WERI-Rb-1 (cell line): ENCODE measurements at regions not wholly inside any gene's neighbourhood (a gene's known extent, or its start where the extent isn't known, plus 50 kb on each side); places are given as distances from the start of the nearest gene placed in this dataset.

Experiments
- DNase-seq: peaks from one replicate; pipeline ENCODE4 v3.0.0-alpha.2; 2020
- H3K27ac ChIP-seq: fragments of 250-450 bp; sonication (Bioruptor Pico); 2 replicates; pipeline ENCODE4 v1.5.1; 2020; ENCODE audit warnings: mild to moderate bottlenecking, moderate library complexity
- H3K27me3 ChIP-seq: fragments of 250-450 bp; sonication (Bioruptor Pico); 2 replicates; pipeline ENCODE4 v1.5.1; 2021; ENCODE audit warnings: mild to moderate bottlenecking, low read depth, moderate library complexity; ENCODE audit not compliant: insufficient read depth, severe bottlenecking
- H3K36me3 ChIP-seq: fragments of 250-450 bp; sonication (Bioruptor Pico); 2 replicates; pipeline ENCODE4 v1.5.1; 2020; ENCODE audit warnings: mild to moderate bottlenecking, moderate library complexity
- H3K4me3 ChIP-seq: 2 replicates; pipeline ENCODE4 v1.5.1; 2011; ENCODE audit warnings: low read depth, mild to moderate bottlenecking, control low read depth, low read length
- H3K9me3 ChIP-seq: fragments of 250-450 bp; sonication (Bioruptor Pico); 2 replicates; pipeline ENCODE4 v1.5.1; 2021; ENCODE audit warnings: mild to moderate bottlenecking, moderate library complexity; ENCODE audit not compliant: severe bottlenecking
- TF ChIP-seq, protein P1 (sequence below): IDR thresholded peaks from 2 replicates; pipeline ENCODE4 v1.5.1; 2011; ENCODE audit warnings: low read depth, mild to moderate bottlenecking, control low read depth, inconsistent platforms, low read length

DNA sequence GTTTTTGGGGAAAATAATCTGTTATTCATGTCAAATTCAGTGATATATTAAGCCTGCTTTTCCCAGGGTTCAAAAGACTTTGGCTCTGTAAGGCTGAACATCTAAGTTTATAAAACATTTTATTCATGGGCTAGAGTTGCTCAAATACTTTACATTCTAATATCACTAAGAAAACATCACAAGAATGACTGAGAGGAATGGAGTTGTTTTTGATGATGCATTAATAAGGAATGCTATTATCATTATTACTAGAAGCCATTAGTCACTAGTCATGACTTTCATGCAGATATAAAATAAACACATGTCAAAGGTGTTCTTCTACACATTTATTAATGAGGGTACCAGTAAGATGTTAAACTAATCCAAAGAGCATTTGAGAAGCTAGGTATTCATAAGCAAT lies 185.5 kb upstream of the KCNN2 start:
- no peaks in the 10 kb centered on the region for H3K36me3 ChIP-seq
- no peak for DNase-seq
- H3K4me3 ChIP-seq, result no peak overlapping the region
- no peaks in the 10 kb centered on the region for H3K27me3 ChIP-seq
- TF ChIP-seq, protein P1, sequence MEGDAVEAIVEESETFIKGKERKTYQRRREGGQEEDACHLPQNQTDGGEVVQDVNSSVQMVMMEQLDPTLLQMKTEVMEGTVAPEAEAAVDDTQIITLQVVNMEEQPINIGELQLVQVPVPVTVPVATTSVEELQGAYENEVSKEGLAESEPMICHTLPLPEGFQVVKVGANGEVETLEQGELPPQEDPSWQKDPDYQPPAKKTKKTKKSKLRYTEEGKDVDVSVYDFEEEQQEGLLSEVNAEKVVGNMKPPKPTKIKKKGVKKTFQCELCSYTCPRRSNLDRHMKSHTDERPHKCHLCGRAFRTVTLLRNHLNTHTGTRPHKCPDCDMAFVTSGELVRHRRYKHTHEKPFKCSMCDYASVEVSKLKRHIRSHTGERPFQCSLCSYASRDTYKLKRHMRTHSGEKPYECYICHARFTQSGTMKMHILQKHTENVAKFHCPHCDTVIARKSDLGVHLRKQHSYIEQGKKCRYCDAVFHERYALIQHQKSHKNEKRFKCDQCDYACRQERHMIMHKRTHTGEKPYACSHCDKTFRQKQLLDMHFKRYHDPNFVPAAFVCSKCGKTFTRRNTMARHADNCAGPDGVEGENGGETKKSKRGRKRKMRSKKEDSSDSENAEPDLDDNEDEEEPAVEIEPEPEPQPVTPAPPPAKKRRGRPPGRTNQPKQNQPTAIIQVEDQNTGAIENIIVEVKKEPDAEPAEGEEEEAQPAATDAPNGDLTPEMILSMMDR, result no peak
- H3K27ac ChIP-seq, result no peak overlapping the region
- H3K9me3 ChIP-seq, result no peaks in the 10 kb centered on the region

DNA sequence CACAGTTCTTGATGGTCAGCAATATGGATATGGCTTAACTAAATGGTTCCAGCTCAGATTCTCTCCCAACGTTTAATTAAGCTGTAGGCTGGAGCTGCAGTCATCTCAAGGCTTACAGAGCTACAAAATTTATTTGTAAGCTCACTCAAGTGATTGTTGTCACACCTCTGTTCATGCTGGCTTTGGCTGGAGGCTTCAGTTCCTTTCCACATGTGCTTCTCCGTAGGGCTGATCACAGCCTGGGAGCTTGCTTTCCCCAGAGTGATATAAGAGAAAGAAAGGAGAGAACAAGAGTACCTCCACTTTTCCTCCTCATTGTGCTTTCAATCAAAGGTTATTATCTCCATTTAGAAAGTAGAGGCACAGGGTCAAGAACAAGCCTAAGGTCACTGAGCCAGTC lies 182.7 kb upstream of the KCNN2 start:
- Histone ChIP-seq H3K9me3 (no peaks in the 10 kb centered on the region), H3K36me3 (no peaks in the 10 kb centered on the region), H3K4me3 (no peak overlapping the region), H3K27ac (no peak overlapping the region), H3K27me3 (no peaks in the 10 kb centered on the region)
- DNase-seq, result no peak
- TF ChIP-seq, protein P1, result no peak

DNA sequence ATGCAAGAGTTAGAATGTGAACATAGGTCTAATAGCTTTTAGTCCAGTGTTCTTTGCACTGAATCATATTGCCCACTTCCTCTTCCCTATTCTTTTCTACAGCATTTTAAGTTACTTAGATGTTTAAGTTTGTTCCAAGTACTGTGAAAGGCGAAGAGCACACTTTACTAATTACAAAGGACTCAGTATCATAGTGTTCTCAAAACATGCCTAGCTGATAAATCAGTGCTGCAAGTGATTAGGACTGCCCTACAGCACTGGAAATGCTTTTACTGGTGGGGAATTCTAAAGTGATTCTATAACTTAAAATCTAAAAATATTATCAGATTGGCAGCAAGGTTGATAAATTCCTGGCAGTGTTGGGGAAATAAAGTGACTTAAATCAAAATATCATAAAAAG lies 177.9 kb upstream of the KCNN2 start:
- H3K27ac ChIP-seq, result no peak overlapping the region
- no peak for DNase-seq
- TF ChIP-seq, protein P1, result no peak
- H3K9me3 ChIP-seq, result no peaks in the 10 kb centered on the region
- H3K4me3 ChIP-seq, result no peak overlapping the region
- H3K36me3 ChIP-seq, result no peaks in the 10 kb centered on the region
- no peaks in the 10 kb centered on the region for H3K27me3 ChIP-seq

DNA sequence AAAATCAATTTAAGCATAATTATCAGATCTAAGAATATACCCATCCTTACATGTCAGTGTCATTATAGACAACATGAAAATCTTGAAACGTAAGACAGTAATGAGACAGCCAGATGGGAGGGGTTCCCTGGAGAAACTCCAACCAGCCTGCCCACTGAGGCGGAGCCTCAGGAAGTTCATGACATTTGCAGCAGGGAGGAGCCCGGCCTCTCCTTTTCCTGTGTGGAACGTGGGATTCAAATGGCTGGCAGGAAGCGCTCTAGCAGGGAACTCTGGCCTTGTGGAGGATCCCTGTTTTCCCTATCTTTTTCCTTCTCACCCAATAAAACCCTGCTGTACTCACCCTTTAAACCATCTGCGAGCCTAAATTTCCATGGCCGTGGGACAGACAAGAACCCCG lies 176.6 kb upstream of the KCNN2 start:
- Histone ChIP-seq H3K27me3 (no peaks in the 10 kb centered on the region), H3K9me3 (no peaks in the 10 kb centered on the region), H3K27ac (no peak overlapping the region), H3K4me3 (no peak overlapping the region), H3K36me3 (no peaks in the 10 kb centered on the region)
- no peak for DNase-seq
- TF ChIP-seq, protein P1, result no peak

DNA sequence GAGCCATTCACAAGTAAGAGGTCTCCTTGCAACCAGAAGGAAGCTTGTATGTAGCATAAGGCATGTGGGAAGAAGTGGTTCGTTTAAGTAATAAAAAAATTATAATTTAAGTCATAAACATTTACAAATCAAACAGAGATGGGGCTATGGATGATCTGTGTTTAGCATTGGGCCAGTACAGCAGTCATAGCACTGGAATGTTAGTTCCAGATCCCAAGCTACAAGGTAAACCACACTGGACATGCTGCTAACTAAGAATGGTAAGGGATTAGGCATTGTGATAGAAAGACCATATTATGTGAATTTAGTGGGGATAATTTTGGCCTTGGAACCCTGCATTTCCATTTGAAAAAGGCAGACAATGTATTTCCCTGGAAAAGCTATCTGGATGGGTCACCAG lies 170.4 kb upstream of the KCNN2 start:
- TF ChIP-seq, protein P1, result no peak
- H3K27ac ChIP-seq, result no peak overlapping the region
- no peak for DNase-seq
- H3K9me3 ChIP-seq, result no peaks in the 10 kb centered on the region
- no peak overlapping the region for H3K4me3 ChIP-seq
- H3K27me3 ChIP-seq, result no peaks in the 10 kb centered on the region
- no peaks in the 10 kb centered on the region for H3K36me3 ChIP-seq

DNA sequence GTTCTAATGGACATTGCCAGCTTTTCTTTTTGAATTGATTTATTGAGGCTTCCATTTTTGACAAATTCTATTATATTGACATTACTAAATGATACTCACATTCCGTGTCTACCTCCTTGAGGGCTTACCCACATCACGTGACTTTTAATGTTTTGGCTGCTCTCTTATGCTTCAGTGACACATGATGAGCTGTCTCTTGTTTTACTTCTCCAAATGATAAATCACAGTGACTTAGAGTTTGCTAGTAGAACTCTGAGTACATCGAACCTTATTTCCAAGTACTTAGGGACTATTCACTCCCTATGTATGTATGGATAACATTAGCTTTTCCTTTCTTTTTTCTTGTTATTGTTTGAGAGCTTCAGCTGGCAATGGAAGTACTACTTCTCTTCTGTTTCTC lies 169.8 kb upstream of the KCNN2 start:
- H3K4me3 ChIP-seq, result no peak overlapping the region
- no peaks in the 10 kb centered on the region for H3K36me3 ChIP-seq
- no peaks in the 10 kb centered on the region for H3K9me3 ChIP-seq
- H3K27me3 ChIP-seq, result no peaks in the 10 kb centered on the region
- H3K27ac ChIP-seq, result no peak overlapping the region
- DNase-seq, result no peak
- TF ChIP-seq, protein P1, result no peak
